Muscle of back (tissue), 3 donors: ENCODE measurements at regions not wholly inside any gene's neighbourhood (a gene's known extent, or its start where the extent isn't known, plus 50 kb on each side); places are given as distances from the start of the nearest gene placed in this dataset.
"Not testable (repeated sequence)": the region's sequence is repeated elsewhere in the genome, so short reads cannot be mapped to it uniquely, and the experiment has no call there.

Source experiments
- DNase-seq, 3 donors: peaks; one replicate each; pipeline versions ENCODE4 v3.0.0 to v3.0.0-alpha.2; 2013

DNA sequence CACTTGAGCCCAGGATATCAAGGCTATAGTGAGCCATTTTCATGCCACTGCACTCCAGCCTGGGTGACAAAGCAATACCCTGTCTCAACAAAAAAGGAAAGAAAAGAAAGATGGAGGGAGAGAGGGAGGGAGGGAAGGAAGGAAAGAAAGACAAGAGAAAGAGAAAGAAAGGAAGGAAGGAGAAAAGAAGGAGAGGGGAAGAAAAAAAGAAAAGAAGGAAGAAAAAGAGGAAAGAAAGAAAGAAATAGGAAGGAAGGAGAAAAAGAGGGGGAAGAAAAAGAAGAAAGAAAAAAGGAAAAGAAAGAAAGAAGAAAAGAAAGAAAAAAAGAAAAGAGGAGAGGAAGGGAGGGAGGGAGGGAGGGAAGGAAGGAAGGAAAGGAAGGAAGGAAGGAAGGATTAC, 321.5 kb upstream of the CNTNAP2 start:
- DNase-seq: no peak

DNA sequence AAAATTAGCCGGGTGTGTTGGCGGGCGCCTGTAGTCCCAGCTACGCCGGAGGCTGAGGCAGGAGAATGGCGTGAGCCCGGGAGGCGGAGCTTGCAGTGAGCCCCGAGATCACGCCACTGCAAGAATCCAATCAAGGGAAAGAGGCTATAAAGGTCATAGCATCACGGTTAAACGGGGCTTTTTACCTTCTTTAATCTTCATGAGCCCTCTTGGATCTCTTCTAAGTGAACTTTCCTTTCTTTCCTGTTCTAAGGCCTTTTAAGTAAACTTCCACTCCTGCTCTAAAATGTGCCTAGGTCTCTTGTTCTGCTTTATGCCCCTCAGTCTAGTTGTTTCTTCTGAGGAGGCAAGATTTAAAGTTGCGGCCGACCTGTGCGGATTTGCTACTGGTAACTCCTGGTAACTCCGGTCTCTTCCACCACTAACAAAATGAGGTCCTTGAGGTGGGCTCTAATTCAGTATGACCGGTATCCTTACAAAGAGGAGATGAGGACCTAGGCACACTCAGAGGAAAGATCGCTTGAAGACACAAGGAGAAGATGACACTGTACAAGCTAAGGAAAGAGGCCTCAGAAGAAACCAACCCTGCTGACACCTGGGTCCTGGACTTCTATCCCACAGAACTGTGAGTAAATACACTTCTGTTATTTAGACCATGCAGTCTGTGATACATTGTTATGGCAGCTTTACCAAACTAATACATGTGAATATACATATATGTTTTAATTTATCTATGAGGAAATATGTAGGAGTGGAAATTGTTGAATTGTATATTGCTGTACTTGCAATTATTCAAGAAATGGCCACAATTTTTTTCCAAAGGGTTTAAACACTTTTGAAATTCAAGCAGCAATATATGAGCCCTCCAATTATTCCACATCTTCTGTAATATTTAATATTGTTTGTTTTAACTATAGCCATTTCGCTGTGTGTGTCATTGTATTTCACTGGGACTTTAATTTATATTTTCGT, 331.5 kb upstream of the CNTNAP2 start:
- DNase-seq: no peak

DNA sequence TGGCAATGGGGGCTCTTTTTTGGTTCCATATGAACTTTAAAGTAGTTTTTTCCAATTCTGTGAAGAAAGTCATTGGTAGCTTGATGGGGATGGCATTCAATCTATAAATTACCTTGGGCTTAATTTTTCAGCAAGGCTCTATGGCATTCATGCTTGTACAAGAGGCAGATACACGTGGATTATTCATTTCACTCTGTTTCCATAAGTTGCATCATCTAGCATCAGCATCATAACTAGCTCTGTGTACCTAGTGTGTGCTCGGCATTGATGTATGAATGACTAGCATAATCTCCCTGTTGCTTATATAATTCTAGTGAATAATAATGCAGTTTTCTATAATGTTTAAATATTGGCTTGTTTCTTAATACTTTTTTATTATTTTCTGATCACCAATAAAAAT, 335.2 kb upstream of the CNTNAP2 start:
- DNase-seq: not testable (repeated sequence)

DNA sequence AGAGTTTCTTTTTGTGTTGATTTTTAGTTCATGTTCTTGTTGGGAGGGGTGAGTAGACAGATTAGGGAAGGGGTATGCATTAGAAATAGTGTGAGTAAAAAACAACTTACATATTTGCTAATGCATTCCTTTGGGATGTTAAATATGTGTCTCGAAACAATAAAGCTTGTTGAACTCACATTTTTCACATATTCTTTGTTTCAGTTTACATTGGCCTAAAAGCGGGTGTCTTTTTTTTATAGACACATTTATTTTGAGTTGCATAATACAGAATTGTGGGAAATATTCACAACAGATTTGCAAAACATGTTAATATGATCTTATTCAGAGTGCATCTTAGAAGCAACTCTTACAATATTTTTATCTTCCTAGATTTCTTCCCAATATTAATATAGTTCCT, 337.5 kb upstream of the CNTNAP2 start:
- peak in 1 of 3 donors; percentile 6 for DNase-seq

DNA sequence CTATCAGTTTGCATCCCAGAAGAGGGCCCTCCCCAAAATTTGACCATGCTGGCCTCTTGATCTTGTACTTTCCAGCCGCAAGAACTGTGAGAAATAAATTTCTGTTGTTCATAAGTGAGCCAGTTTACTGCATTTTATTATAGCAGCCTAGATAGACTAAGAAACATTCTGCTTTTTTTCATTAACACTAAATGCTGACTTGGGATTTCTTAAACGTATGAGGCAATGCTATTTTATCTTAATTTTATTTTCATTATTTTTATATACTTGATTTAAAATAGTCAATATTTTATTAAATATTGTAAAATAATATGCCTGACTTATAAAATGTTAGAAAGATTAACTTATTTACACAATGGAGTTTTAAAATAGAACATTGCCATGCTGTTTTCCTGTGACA, 341.8 kb upstream of the CNTNAP2 start:
- no peak for DNase-seq

DNA sequence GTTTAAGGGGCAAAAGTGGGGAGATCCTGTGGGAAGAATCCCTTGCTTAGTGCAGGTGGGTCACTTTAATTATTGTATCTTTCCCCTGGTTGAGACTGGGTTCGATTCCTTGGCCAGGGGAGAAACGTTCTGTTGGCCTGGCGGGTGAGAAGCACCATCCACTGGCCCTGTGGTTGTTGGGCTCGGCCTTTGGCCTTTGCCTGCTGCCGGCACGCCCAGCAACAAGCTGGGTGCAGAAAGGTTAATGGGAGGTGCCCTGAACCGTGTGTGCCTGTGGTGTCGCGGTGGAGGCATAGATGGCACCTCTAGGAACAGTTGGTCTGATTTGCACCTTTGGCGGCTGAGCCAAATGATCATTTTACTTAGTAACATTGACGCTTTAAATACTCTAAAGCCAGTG, 363.6 kb upstream of the CNTNAP2 start:
- DNase-seq: no peak

DNA sequence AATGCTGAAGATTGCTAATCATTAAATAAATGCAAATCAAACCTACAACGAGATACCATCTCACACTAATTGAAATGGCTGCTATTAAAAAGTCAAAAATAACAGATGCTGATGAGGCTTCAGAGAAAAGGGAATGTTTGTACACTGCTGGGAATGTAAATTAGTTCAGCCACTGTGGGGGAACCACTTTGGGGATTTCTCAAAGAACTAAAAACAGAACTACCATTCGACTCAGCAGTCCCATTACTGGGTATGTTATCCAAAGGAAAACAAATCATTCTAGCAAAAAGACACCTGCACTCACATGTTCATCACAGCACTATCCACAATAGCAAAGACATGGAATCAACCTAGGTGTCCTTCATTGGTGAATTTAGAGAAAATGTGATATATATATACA, 379.0 kb upstream of the CNTNAP2 start:
- no peak for DNase-seq

DNA sequence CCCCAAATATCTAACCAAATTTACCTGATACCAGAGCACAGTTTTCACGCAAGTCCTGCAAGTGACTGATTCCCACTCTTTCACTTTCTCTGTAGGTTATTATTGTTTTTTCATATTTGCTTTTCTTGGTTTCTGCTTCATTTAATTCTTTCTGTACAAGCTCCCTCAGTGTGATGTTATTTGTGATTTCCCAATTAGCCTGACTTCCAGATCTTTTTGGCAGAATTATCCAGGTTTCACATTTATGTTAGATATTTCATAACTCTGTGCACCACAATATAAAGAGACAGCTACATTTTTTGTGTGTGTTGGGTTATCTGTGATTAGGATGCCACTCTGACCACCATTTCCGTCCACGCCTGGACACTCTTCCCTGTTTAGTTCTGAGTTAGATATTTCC, 381.5 kb upstream of the CNTNAP2 start:
- no peak for DNase-seq

DNA sequence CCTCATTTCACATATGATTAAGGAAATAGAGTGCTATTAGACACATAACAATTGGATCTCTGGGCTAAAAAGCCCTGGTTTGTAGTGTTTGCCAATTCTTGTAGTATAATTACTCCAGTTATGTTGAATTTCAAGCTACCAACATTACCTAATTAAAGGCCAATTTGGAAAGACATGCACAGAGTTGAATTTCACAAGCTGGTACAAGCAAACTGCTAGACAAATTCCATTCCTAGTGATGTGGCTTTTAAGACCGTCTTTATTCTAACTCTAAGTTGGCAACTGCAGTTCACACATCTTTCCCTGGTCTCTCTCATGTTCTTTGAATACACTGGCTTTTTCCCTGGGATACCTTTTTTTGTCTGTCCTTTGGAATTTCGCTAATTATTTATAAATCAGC, 384.1 kb upstream of the CNTNAP2 start:
- no peak for DNase-seq

DNA sequence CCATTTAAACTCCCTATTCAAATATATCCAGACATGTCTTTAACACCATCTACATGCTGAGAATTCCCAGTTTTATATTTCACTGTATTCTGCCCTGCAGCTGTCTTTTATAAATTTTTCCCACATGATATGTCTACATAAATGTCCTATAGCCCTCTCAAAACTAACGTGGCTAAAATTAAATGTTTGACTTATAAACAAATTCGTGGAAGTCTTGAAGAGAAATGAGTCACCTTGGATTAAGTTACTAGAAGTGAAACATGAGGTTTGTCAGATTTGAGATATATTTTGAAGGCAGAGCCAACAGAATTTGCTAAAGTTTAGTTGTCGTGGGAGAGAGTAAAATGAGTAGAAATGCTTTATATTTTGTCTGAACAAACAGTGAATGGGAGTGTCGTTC, 386.9 kb upstream of the CNTNAP2 start:
- DNase-seq: peak in 1 of 3 donors; percentile 0

DNA sequence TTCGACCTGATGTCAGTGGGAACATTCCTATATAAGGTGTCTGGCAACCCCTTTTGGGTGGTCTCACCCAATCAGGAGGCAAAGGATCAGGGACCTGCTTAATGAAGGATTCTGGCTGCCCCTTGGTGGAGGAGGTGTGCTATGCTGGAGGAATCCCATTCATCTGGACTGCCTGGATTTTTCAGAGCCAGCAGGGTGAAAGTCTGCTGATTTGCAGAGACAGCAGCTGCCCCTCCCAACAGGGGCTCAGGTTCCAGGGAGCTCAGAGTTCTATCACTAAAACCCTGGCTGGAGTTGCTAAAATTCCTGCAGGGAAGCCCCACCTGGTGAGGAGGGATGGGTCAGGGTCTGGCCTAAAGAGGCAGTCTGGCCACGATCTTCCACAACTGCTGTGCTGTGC, 398.5 kb upstream of the CNTNAP2 start:
- DNase-seq: no peak

DNA sequence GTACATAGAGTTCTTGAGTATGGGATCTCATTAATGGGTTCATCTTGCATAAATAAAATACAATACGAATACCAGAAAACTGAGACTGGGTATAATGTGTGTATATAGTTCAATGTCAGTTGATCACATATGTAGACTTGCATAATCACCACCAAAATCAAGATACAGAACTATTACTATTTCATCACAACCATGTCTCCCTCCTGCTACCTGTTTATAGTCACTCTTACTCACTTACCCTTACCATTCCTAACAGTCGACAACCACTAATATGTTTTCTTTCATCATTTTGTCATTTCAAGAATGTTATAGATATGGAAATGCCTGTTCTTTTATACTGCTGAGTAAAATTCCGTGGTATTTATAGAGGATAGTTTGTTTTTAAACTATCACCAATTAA, 416.1 kb upstream of the CNTNAP2 start:
- DNase-seq: no peak

DNA sequence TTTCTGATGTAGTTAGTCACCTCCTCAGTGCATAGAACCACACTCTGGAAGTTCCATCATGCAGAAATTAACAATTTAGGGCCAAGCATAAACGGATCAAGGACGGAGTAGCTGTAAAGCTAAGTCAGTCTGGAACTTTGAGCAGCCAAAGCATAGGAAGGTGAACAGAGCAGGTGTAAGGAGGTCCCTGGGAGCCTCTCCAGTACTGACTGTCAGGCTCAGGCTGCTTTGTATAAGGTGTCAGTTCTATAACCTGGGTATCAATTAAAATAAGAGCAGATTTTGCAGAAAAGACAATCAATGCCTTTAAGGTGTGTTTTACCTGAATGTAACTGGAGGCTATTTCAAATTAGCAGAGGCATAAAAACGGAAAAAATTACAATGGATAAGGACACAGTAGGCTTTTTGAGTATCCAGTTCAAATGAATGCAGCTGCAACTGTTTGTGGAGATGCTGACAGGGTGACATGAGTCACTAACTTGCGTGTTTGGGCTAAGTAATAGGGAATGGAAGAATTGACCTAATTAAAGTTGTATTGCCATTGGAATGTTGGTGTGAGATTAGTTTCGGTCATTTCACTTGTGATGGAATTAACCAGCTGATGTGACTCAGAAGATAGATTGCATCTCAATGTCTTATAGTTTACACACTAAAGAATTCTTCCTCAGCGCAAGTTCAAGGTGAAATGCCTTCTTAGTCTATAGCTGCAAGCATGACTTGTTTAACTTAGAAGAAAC, 417.9 kb upstream of the CNTNAP2 start:
- peak in 1 of 3 donors; percentile 72 for DNase-seq

DNA sequence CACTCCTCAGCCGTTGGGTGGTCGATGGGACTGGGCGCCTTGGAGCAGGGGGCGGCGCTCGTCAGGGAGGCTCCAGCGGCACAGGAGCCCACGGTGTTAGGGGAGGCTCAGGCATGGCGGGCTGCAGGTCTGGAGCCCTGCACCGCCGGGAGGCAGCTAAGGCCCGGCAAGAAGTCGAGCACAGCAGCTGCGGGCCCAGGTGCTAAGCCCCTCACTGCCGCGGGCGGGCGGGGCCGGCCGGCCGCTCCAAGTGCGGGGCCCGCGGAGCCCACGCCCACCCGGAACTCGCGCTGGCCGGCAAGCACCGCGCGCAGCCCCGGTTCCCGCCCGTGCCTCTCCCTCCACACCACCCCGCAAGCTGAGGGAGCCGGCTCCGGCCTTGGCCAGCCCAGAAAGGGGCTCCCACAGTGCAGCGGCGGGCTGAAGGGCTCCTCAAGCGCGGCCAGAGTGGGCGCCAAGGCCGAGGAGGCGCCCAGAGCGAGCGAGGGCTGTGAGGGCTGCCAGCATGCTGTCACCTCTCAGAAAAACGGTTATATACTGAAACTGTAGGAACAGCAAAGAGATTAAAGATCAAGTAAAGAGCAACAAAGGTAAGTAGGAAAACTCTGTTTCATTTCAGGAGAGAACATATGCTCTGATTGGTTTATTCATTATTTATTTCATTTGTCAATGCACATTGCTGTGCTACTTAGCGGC, 419.0 kb upstream of the CNTNAP2 start:
- DNase-seq: not testable (repeated sequence)

DNA sequence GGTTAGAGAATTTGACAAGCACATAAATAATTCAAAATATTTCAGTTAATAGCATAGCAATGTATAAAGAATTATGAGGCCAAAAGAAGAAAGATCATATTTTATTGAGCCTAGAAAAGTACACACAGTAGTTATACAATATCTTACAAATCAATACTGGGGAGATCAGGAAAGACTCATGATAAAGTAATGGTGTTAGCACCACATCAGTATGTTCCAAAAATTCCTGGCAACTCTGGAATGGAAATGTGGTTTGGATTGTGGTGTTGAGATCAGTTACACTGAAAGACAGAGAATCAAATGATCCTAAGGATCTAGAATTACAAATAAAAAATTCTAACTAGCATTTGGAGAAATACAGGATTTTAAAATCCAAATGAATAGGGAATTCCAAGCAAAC, 420.5 kb upstream of the CNTNAP2 start:
- DNase-seq: peak in 1 of 3 donors; percentile 40

DNA sequence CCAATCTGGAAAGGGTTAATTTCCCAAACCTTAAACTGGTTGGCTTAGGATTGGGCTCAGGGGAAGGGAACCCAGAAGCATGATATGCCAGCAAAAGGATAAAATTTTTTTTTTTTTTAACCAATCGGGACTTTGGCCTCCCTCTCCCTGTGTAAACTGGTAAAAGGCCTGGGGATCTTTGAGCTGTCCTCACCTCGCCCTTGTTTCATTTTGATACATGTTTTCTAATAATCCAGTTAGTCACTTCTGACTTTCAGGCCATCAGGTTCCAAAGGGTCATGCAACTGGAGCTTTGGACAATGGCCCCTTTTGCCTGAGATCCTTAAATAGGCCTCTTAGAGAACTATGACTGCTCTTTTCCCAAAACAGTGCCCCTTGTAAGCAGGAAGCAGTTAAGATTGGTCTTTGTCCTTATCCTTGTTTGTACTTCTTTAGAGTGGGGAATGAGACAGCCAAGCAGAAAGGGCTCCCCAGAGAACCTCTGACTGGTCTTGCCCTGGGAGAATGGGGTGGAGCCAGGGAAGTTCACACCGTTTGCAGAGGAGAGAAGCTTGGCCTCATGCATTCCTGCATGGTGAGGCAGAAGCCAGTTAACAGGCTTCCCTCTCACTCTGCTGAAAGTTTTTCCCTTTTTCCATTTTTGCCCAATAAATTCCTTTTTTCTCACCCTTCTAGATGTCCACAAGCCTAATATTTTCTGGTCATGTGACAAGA, 424.2 kb upstream of the CNTNAP2 start:
- peak in 1 of 3 donors; percentile 31 for DNase-seq

DNA sequence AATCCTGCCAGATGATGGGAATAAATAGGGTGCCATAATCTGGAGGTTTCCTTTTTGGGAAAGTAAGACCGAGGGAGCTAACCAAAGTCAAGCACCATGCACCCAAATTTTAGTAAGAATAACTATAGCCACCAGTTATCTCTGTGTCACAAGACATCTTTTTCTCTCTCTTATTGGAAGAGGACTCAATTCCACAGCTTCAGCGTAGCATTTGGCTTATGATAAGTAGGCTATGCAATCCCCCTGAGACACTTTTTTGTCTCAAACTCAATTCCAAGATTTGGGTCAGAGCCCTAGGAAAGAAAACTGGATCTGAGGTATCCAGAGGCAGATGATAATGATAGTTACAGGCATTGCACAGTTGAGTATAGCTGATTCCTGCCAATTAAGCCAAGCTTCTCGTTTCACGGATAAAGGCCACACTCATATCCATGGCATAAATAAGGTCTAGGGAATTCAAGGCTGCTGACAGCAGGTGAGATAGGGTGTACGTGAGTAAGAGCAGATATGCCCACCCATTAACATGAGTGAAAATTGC, 425.2 kb upstream of the CNTNAP2 start:
- DNase-seq: no peak

DNA sequence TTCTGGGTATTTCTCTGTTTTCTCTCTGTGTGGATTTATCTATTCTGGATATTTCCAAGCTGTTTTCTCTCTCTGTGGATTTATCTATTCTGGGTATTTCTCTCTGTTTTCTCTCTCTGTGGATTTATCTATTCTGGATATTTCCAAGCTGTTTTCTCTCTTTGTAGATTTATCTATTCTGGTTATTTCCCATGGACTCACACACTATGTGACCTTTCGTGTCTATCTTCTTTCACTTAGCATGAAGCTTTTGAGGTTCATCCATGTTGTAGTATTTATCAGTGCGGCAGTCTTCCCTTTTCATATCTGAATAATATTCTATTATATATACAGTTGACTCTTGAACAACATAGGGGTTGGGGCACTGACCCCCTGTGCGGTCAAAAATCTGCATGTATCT, 435.0 kb upstream of the CNTNAP2 start:
- no peak for DNase-seq

DNA sequence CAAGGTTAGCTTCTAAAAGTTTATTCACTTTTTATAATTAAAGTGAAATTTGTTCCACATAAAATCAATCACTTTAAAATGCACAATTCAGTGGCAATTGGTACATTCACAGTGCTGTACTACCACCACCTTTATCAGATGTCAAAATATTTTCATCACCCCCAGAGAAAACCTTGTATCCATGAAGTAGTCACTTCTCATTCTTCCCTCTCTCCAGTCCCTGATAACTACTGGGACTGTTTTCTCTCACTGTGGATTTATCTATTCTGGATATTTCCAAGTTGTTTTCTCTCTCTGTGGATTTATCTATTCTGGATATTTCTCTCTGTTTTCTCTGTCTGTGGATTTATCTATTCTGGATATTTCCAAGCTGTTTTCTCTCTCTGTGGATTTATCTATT, 435.4 kb upstream of the CNTNAP2 start:
- no peak for DNase-seq

DNA sequence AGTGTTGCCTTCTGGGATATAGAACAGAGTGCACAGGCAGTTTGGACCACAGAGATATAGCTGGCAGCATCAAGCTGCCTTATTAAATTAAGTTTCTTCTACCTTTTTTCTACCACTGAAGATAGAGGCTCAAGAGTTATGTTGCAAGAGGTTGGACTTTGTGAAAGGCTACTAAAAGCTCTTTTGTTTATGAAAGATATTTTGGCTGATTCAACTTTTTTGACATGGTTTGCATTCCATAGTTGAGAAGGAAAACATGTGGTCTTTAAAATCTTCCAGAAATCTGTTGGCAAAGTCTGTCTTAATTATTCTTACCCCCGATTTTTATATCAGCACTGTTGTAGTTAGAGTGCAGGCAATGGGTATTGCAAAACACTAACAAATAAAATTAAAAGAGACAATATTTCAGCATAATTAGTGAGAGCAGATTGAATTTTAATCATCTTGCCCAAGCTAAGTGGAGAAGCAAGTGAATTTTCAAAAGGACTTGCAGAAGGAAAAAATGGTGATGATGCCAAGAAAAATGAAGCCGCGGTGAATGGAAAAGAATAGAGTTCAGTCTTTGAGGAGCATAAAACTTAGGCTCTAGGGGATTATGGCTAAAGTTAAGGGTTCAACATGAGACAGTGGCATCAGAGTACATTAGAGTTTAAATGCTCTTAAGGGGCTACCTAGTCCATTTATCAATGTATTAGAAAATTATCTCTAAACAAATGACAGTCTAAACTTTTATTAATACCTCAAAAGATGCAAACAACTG, 450.9 kb upstream of the CNTNAP2 start:
- peak in 1 of 3 donors; percentile 3 for DNase-seq

DNA sequence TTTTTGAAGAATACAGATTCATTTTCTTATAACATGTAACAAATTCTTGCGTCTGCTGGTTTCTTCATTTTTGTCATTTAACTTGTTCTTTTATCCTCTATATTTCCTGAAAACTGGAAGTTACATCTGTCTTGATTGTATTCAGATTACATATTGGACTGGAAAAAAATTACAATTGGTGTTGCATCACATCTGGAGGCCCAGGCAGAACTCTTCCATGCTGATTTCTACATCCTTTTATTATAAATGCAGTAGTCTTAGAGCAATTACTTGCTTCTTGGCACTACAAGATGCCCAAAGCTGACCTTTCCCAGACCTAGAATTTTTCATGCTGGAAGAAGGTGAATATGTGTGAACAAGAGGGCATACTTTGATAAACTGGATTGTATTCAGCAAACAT, 460.9 kb upstream of the CNTNAP2 start:
- no peak for DNase-seq
